H1 (cell line): ENCODE measurements at regions not wholly inside any gene's neighbourhood (a gene's known extent, or its start where the extent isn't known, plus 50 kb on each side); places are given as distances from the start of the nearest gene placed in this dataset.

Experiments
- CTCF ChIA-PET: fragments of 300-600 bp; sonication (Branson Sonifier 250); formaldehyde crosslinking; loops from one replicate; lab custom pipeline; 2021; ENCODE audit not compliant: partially characterized antibody; lab: Charles Lee
- POLR2A ChIA-PET: fragments of 300-600 bp; sonication (Branson Sonifier 250); formaldehyde crosslinking; loops from one replicate; lab custom pipeline; 2021; ENCODE audit warnings: inconsistent platforms; ENCODE audit not compliant: partially characterized antibody; lab: Charles Lee
- DNase-seq, 2 experiments: peaks; one replicate each; pipeline versions ENCODE4 v3.0.0 to v3.0.0-alpha.2; 2010 to 2022; ENCODE audit warnings: low spot score in 2 of 2, low read depth in 1 of 2, mixed read lengths in 1 of 2
- FAIRE-seq: peaks from 2 replicates; lab custom pipeline; 2011; peaks lifted over from hg19 to GRCh38; lab: Jason Lieb, UNC
- H2AFZ ChIP-seq: 2 replicates; pipeline ENCODE4 v1.8.1; 2012; ENCODE audit warnings: low read length, inconsistent platforms
- H2AK5ac ChIP-seq: 2 replicates; pipeline ENCODE4 v1.6.1; 2013; ENCODE audit warnings: low read depth, low read length
- H2BK120ac ChIP-seq: replicated peaks from 2 replicates; pipeline ENCODE3; 2013; ENCODE audit warnings: low read depth, low read length, inconsistent platforms
- H2BK12ac ChIP-seq: 2 replicates; pipeline ENCODE4 v1.6.1; 2013; ENCODE audit warnings: low read depth, low read length
- H2BK15ac ChIP-seq: 2 replicates; pipeline ENCODE4 v1.6.1; 2013; ENCODE audit warnings: low read length
- H2BK20ac ChIP-seq: 2 replicates; pipeline ENCODE4 v1.6.1; 2013; ENCODE audit warnings: low read length
- H2BK5ac ChIP-seq: 2 replicates; pipeline ENCODE4 v1.6.1; 2013; ENCODE audit warnings: low read depth, low read length
- H3K14ac ChIP-seq: 2 replicates; pipeline ENCODE4 v1.6.1; 2013; ENCODE audit warnings: inconsistent platforms; ENCODE audit not compliant: insufficient read length
- H3K18ac ChIP-seq: 2 replicates; pipeline ENCODE4 v1.6.1; 2013; ENCODE audit warnings: low read length; ENCODE audit errors: extremely low read depth
- H3K23ac ChIP-seq: 2 replicates; pipeline ENCODE4 v1.6.1; 2013; ENCODE audit warnings: inconsistent platforms; ENCODE audit not compliant: insufficient read length
- H3K23me2 ChIP-seq: 2 replicates; pipeline ENCODE4 v1.6.1; 2013; ENCODE audit warnings: low read depth, low read length
- H3K27ac ChIP-seq: 2 replicates; pipeline ENCODE4 v1.6.1; 2011; ENCODE audit warnings: low read depth, low read length, inconsistent platforms
- H3K27me3 ChIP-seq, 4 experiments: replicated peaks in 1 of 4; 1 replicate in 1 of 4; 2 replicates in 3 of 4; pipeline versions ENCODE4 v1.6.1 to v1.8.1; 2011 to 2013; ENCODE audit warnings: low read length in 3 of 4, mild to moderate bottlenecking in 3 of 4, inconsistent platforms in 2 of 4, mixed read lengths in 2 of 4, moderate library complexity in 1 of 4; ENCODE audit not compliant: control insufficient read depth in 3 of 4, insufficient read depth in 3 of 4; ENCODE audit errors: extremely low read depth in 1 of 4
- H3K36me3 ChIP-seq, 4 experiments: 2 replicates each; pipeline versions ENCODE4 v1.6.1 to v1.8.1; 2011 to 2013; ENCODE audit warnings: mild to moderate bottlenecking in 4 of 4, low read length in 3 of 4, moderate library complexity in 2 of 4, control low read depth in 1 of 4, inconsistent platforms in 1 of 4; ENCODE audit not compliant: insufficient read depth in 4 of 4, control insufficient read depth in 2 of 4
- H3K4ac ChIP-seq: replicated peaks from 2 replicates; pipeline ENCODE3; 2013; ENCODE audit warnings: low read length, low read depth, mixed read lengths, inconsistent platforms; ENCODE audit not compliant: insufficient read length
- H3K4me1 ChIP-seq, 4 experiments: replicated peaks in 1 of 4; 1 replicate in 1 of 4; 2 replicates in 3 of 4; pipeline versions ENCODE4 v1.6.1 to v1.8.1; 2011 to 2013; ENCODE audit warnings: low read length in 3 of 4, inconsistent platforms in 2 of 4, mixed read lengths in 1 of 4; ENCODE audit not compliant: insufficient read depth in 4 of 4, control insufficient read depth in 3 of 4
- H3K4me2 ChIP-seq, 2 experiments: 2 replicates each; pipeline versions ENCODE4 v1.6.1 to v1.8.1; 2011 to 2013; ENCODE audit warnings: low read depth in 2 of 2, low read length in 2 of 2, control low read depth in 1 of 2, inconsistent platforms in 1 of 2, mild to moderate bottlenecking in 1 of 2; ENCODE audit not compliant: insufficient read depth in 1 of 2
- H3K4me3 ChIP-seq, 4 experiments: fragments of 200-600, 300-600 bp in 1 of 4; sonication (generic), shearing (Covaris generic), sonication (Bioruptor Twin) in 1 of 4; 2 replicates each; pipeline versions ENCODE4 v1.5.1 to v1.8.1; 2011 to 2016; ENCODE audit warnings: low read length in 4 of 4, low read depth in 3 of 4, control low read depth in 2 of 4, inconsistent platforms in 2 of 4, mild to moderate bottlenecking in 2 of 4, mixed read lengths in 1 of 4, moderate library complexity in 1 of 4; ENCODE audit not compliant: insufficient read depth in 2 of 4; ENCODE audit errors: extremely low read depth in 1 of 4
- H3K56ac ChIP-seq: replicated peaks from 2 replicates; pipeline ENCODE3; 2013; ENCODE audit warnings: low read depth, mild to moderate bottlenecking, mixed read lengths, low read length, inconsistent platforms; ENCODE audit not compliant: insufficient read length
- H3K79me1 ChIP-seq: 2 replicates; pipeline ENCODE4 v1.6.1; 2013; ENCODE audit warnings: low read depth, low read length, control low read depth
- H3K79me2 ChIP-seq, 2 experiments: 2 replicates each; pipeline versions ENCODE4 v1.6.1 to v1.8.1; 2012 to 2013; ENCODE audit warnings: low read length in 2 of 2, mild to moderate bottlenecking in 2 of 2, inconsistent platforms in 1 of 2; ENCODE audit not compliant: insufficient read depth in 2 of 2, control insufficient read depth in 1 of 2
- H3K9ac ChIP-seq, 4 experiments: replicated peaks in 1 of 4; 1 replicate in 1 of 4; 2 replicates in 3 of 4; pipeline versions ENCODE4 v1.6.1 to v1.8.1; 2011 to 2013; ENCODE audit warnings: low read depth in 3 of 4, low read length in 3 of 4, control low read depth in 2 of 4, mild to moderate bottlenecking in 2 of 4, moderate library complexity in 2 of 4, inconsistent platforms in 1 of 4; ENCODE audit errors: extremely low read depth in 1 of 4
- H3K9me3 ChIP-seq, 2 experiments: 2 replicates each; pipeline versions ENCODE4 v1.6.1 to v1.8.1; 2012 to 2013; ENCODE audit warnings: mild to moderate bottlenecking in 2 of 2, moderate library complexity in 2 of 2, control low read depth in 1 of 2, inconsistent platforms in 1 of 2, low read depth in 1 of 2, low read length in 1 of 2, mixed read lengths in 1 of 2; ENCODE audit not compliant: insufficient read depth in 2 of 2
- H4K20me1 ChIP-seq, 2 experiments: replicated peaks in 1 of 2; 2 replicates each; pipeline versions ENCODE3 to v1.8.1; 2011 to 2013; ENCODE audit warnings: inconsistent platforms in 2 of 2, low read length in 2 of 2, mild to moderate bottlenecking in 1 of 2; ENCODE audit not compliant: insufficient read depth in 2 of 2, control insufficient read depth in 1 of 2
- H4K5ac ChIP-seq: 2 replicates; pipeline ENCODE4 v1.6.1; 2013; ENCODE audit warnings: low read length, low read depth, mixed read lengths, inconsistent platforms; ENCODE audit not compliant: insufficient read length
- H4K8ac ChIP-seq: 2 replicates; pipeline ENCODE4 v1.8.0; 2013; ENCODE audit warnings: mild to moderate bottlenecking, moderate library complexity, low read length, inconsistent platforms; ENCODE audit not compliant: insufficient read depth; ENCODE audit errors: extremely low read depth
- H4K91ac ChIP-seq: replicated peaks from 2 replicates; pipeline ENCODE3; 2013; ENCODE audit warnings: low read length, mixed read lengths, inconsistent platforms; ENCODE audit not compliant: insufficient read length
- BACH1 ChIP-seq: IDR thresholded peaks from 2 replicates; pipeline ENCODE4 v1.6.1; 2012; ENCODE audit warnings: low read length, improper control_type of control experiment
- CEBPB ChIP-seq: IDR thresholded peaks from 2 replicates; pipeline ENCODE4 v1.6.1; 2012; ENCODE audit warnings: low read depth, low read length
- GABPA ChIP-seq: IDR thresholded peaks from 2 replicates; pipeline ENCODE4 v1.6.1; 2011; ENCODE audit warnings: mild to moderate bottlenecking, low read length, moderate library complexity, borderline replicate concordance; ENCODE audit not compliant: insufficient read depth
- JUND ChIP-seq: IDR thresholded peaks from 2 replicates; pipeline ENCODE4 v1.6.1; 2011; ENCODE audit warnings: mild to moderate bottlenecking, improper control_type of control experiment, low read length
- KDM1A ChIP-seq: fragments of 200-600, 300-600 bp; sonication (generic); IDR thresholded peaks from 2 replicates; pipeline ENCODE4 v1.7.1; 2016; ENCODE audit warnings: mild to moderate bottlenecking, low read length, borderline replicate concordance
- KDM4A ChIP-seq: IDR thresholded peaks from one replicate; pipeline ENCODE4 v1.7.1; 2012; ENCODE audit warnings: low read depth, mild to moderate bottlenecking, moderate library complexity, low read length, inconsistent platforms; ENCODE audit not compliant: severe bottlenecking
- PHF8 ChIP-seq: fragments of 200-600 bp; sonication (generic); conservative IDR thresholded peaks from 2 replicates; pipeline ENCODE4 v1.7.1; 2012; ENCODE audit warnings: low read depth, mild to moderate bottlenecking, inconsistent platforms, low read length, moderate library complexity
- POLR2AphosphoS5 ChIP-seq: IDR thresholded peaks from 2 replicates; pipeline ENCODE4 v1.6.1; 2011; ENCODE audit warnings: low read depth, low read length
- RNF2 ChIP-seq: fragments of 200-900, 300-1000 bp; sonication (generic); IDR thresholded peaks from 2 replicates; pipeline ENCODE4 v1.7.1; 2016; ENCODE audit warnings: borderline replicate concordance, low read depth, mild to moderate bottlenecking, antibody characterized with exemption, low read length; ENCODE audit not compliant: poor library complexity, severe bottlenecking; ENCODE audit errors: missing control alignments
- RXRA ChIP-seq: IDR thresholded peaks from 2 replicates; pipeline ENCODE4 v1.6.1; 2011; ENCODE audit warnings: low read depth, mild to moderate bottlenecking, low read length, moderate library complexity; ENCODE audit not compliant: insufficient read depth
- WGBS, 2 experiments: shearing (Covaris generic) in 1 of 2; methylation state at CpG; one replicate each; pipeline versions ENCODE4 v1.1.6 to v1.1.7; 2013 to 2015; ENCODE audit warnings: low lambda C conversion rate in 2 of 2, mixed read lengths in 2 of 2, inconsistent platforms in 1 of 2, low coverage in 1 of 2, missing lambda C conversion rate in 1 of 2; ENCODE audit not compliant: insufficient replicate concordance in 2 of 2, insufficient coverage in 1 of 2, insufficient read length in 1 of 2; ENCODE audit errors: extremely low coverage in 1 of 2, missing lambda C conversion rate in 1 of 2; 5-methylcytosine and 5-hydroxymethylcytosine counted together
- TF ChIP-seq, protein P1 (sequence below): IDR thresholded peaks from 2 replicates; pipeline ENCODE4 v1.6.1; 2011; ENCODE audit warnings: low read depth, mild to moderate bottlenecking, low read length; ENCODE audit not compliant: insufficient read depth
- TF ChIP-seq, protein P2 (sequence below): IDR thresholded peaks from 2 replicates; pipeline ENCODE4 v1.6.1; 2012; ENCODE audit warnings: low read length, inconsistent platforms

DNA sequence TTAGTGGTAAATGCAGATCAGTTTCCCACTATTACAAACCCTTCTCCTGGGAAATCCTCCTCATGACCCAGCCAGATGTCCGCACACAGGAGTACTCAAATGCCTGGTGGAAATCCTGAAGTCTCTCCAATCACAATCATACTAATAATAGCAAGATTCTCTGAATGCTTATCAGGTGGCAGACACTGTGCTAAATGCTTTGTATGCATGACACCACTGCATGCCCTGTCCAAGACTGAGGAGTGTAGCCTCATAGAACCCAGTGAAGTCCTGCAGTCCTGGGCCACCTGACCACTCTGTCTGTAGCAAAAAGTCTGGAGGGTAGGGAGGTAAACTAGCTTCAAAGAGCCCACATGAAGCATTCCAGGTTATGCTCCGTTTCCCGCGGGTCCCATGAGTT lies 434.8 kb upstream of the CHST9 start:
- H4K20me1 ChIP-seq, result no peaks in the 10 kb centered on the region
- no peak overlapping the region for H3K27ac ChIP-seq
- no peak for FAIRE-seq
- no peak overlapping the region for H2BK5ac ChIP-seq
- no peaks in the 10 kb centered on the region for H3K27me3 ChIP-seq
- H3K56ac ChIP-seq, result no peak overlapping the region
- no peak overlapping the region for H3K4ac ChIP-seq
- no peak overlapping the region for H2BK20ac ChIP-seq
- no peaks in the 10 kb centered on the region for H3K23me2 ChIP-seq
- H3K23ac ChIP-seq, result no peak overlapping the region
- H3K79me1 ChIP-seq, result no peaks in the 10 kb centered on the region
- no peak overlapping the region for H2BK120ac ChIP-seq
- no peaks in the 10 kb centered on the region for H3K9me3 ChIP-seq
- H3K9ac ChIP-seq, result no peak overlapping the region
- no peak overlapping the region for H2AK5ac ChIP-seq
- H3K18ac ChIP-seq, result no peak overlapping the region
- H4K91ac ChIP-seq, result no peak overlapping the region
- no peak overlapping the region for H2AFZ ChIP-seq
- DNase-seq, result no peak
- no peak overlapping the region for H4K8ac ChIP-seq
- no peaks in the 10 kb centered on the region; a peak in 2 of 7 replicates for H3K4me1 ChIP-seq
- H3K14ac ChIP-seq, result no peak overlapping the region
- ChIA-PET CTCF (interaction anchor here (0.6 to 3.2 kb wide), 4 partner anchors 10 to 396 kb away, joined by 3 to 12 read pairs (median 3); no protein-coding TSS in a partner anchor), POLR2A (no interaction called here)
- H3K4me3 ChIP-seq, result no peak overlapping the region
- no peak overlapping the region for H2BK15ac ChIP-seq
- no peak overlapping the region for H2BK12ac ChIP-seq
- H4K5ac ChIP-seq, result no peak overlapping the region
- no peaks in the 10 kb centered on the region for H3K79me2 ChIP-seq
- H3K4me2 ChIP-seq, result no peak overlapping the region
- WGBS, 2 experiments, result 91% methylated on average over 4 of the region's 4 CpGs; no CpG with 5 or more reads in 1 of the 2 experiments
- no peaks in the 10 kb centered on the region for H3K36me3 ChIP-seq
- TF ChIP-seq KDM1A, result no peak
- no peak for TF ChIP-seq KDM4A
- TF ChIP-seq RXRA, result no peak
- TF ChIP-seq CEBPB, result no peak
- TF ChIP-seq, protein P1, sequence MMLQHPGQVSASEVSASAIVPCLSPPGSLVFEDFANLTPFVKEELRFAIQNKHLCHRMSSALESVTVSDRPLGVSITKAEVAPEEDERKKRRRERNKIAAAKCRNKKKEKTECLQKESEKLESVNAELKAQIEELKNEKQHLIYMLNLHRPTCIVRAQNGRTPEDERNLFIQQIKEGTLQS, result no peak
- TF ChIP-seq, protein P2, sequence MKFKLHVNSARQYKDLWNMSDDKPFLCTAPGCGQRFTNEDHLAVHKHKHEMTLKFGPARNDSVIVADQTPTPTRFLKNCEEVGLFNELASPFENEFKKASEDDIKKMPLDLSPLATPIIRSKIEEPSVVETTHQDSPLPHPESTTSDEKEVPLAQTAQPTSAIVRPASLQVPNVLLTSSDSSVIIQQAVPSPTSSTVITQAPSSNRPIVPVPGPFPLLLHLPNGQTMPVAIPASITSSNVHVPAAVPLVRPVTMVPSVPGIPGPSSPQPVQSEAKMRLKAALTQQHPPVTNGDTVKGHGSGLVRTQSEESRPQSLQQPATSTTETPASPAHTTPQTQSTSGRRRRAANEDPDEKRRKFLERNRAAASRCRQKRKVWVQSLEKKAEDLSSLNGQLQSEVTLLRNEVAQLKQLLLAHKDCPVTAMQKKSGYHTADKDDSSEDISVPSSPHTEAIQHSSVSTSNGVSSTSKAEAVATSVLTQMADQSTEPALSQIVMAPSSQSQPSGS, result no peak
- TF ChIP-seq GABPA, result no peak
- TF ChIP-seq BACH1, result no peak
- no peak for TF ChIP-seq PHF8
- no peak for TF ChIP-seq POLR2AphosphoS5
- TF ChIP-seq RNF2, result no peak
- TF ChIP-seq JUND, result no peak
